GM19467 (cell line): ENCODE measurements at regions not wholly inside any gene's neighbourhood (a gene's known extent, or its start where the extent isn't known, plus 50 kb on each side); places are given as distances from the start of the nearest gene placed in this dataset.
A peak's percentile ranks its signal among the peaks of the same experiment; 100 is the strongest.

ENCODE experiments used
- ATAC-seq: cut with Tn5 transposase; IDR thresholded peaks from one replicate; pipeline ENCODE4 v1.9.1; 2021; ENCODE audit warnings: mild to moderate bottlenecking, moderate library complexity; ENCODE audit not compliant: unreplicated experiment

DNA sequence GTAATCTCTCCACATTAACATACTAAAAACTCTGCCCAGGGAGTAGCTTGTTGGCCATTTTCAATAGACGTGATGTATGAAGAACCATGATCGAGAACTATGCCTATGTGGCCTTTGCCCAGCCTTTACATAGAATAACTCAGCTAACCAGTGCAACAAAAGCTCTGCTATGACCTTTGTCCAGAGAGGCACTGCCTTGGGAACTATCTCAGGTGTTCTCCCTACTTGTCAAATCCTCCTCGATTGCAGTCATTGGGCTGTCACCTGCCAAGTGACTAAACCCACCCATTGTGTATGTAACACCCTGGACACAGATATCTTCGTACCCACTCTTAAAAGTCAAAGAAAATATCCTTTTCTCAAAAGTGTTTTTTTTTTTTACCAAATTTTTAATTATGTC lies 610.3 kb upstream of the GALNTL6 start:
- ATAC-seq = no peak

DNA sequence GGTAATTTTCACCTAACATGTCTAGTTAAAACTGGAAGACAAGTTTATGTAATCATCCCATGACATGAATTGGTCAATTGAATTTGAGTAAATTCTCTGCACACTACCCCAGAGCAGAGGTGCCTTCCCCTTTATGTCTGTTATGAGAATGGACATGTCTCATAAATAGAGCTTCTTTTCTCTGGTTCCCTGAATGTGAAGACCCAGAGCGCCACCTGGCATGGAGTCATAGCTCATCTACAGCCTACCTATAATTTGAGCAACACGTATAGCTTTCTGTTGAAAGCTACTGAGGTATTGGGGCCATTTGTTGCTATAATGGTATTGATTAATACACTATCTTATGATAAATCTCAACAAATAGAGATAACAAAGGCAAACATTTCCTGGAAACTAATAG lies 626.5 kb upstream of the GALNTL6 start:
- no peak for ATAC-seq

DNA sequence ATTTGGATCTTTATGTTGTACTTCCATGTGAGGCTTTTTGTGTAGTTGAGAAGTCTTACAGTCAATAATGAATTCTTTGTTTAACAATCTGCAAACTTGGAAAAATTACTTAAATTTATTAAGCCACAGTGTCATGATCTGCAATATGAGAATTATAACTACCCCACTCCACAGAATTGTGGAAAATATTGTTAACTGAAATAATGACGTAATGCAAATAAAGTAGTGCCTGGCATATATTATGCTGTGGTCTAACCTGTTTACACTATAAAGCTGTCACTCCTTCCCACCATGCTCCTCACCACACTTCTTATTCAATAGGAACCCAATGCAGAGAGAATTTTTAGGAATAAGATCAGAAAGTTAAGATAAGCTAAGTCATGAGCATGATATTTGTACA lies 632.1 kb upstream of the GALNTL6 start:
- ATAC-seq = no peak

DNA sequence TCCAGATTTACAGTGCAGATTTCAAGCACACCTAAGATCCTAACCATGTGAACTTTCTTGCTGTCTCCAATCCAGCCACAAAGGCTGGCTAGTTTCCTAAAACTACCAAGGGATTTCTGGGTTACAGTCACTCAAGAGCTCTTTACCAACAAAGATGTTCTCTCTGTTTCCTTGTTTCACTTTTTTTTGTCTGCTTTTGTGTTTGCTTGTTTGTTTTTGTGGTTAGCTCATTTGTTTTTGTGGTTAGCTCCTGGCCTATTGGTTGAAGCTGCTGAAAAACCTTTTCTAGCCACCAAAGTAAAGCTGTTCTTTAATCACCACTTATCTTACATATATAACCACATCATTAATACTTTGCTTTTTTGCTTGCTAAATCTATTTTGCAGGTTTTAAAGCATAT lies 642.5 kb upstream of the GALNTL6 start:
- no peak for ATAC-seq

DNA sequence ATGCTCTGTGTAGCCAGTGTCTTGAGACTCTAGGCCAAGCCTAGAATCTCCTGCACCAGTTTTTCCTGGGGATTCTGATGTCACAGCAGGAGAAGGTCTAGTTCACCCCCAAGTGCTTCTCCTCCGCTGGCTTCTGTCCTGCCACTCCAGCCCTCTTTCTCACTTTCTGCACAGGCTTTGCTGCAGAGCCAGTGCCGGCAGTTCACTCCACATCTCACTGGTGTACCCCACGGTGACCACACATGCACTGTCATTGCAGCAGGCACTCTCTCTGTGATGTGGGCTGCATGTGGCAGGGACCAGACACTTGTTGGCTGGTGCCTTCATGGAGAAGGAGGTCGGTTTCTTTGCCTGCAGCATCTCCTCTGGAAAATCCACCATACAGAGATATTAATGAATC lies 643.8 kb upstream of the GALNTL6 start:
- ATAC-seq = no peak

DNA sequence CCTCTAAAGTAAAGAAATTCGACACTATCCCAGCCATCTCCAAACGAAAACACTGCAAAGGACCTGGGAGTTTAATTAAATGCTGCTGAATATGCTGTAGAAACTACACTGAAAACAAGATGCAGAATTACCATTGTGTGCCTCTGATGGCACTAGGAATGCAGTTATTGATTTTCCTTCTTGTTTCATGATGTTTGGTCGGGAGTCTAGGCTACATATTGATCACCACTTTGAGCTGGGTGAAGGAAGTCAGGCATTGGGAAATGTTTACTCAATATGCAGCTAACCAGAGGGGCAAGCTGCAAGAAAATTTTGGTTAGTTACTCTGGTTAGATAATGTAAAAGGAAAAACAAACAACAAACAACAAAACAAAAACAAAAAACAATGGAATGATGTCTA lies 650.7 kb upstream of the GALNTL6 start:
- ATAC-seq = no peak

DNA sequence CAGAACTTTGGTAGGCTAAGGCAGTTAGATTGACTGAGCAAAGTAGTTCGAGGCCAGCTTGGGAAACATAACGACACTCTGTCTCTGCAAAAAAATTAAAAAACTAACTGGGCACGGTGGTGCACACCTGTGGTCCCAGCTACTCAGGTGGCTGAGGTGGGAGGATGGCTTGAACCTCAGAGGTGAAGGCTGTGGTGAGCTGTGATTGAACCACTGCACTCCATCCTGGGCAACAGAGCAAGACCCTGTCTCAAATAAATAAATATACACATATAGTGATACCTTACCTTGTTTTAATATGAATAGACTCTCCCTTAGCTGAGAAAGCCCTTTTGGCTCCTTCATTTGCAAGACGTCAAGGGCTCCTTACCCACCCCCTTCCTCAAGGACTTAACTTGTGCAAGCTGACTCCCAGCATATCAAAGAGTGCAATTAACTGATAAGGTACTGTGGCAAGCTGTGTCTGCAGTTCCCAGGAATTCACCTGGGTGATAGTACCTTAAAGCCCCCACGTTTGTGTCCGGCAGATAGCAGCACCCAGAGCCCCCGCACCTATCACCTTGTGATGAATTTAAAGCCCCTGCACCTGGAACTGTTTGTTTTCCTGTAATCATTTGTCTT lies 655.6 kb upstream of the GALNTL6 start:
- no peak for ATAC-seq

DNA sequence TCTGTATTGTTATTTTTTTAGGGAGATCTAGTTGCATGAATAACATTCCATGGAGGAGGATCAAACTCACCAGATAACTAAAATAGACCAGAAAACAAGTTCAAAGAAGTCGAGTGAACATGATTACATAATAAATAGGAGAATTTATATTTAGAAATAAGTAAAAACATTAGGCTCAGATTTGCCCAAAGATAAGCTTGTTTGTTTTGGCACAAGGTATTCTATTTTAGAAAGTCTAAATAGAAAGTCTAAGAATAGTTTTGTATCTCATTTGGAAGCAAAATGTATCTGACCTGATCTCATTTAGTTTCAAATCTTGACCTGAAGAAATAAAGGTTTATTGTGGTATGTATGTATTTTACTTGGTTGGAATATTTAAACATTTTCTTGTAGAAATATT lies 670.6 kb upstream of the GALNTL6 start:
- no peak for ATAC-seq

DNA sequence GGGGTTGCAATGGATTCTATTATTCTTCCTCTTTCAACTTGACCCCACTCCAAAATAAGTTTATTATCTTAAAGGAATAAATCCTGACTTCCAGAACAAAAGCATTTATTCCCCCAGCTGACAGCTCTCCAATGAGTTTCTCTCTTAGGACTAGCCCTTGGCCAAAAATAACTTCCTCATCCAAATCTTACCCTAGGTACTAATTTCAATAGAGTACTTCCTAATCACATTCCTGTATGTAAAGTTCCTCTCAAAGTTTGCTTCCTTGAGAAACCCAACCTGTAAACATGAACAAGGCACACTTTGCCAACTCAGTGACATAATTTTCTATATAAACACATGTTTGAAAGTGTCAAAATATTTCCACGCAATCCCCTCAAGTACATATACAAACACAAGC lies 671.2 kb upstream of the GALNTL6 start:
- no peak for ATAC-seq

DNA sequence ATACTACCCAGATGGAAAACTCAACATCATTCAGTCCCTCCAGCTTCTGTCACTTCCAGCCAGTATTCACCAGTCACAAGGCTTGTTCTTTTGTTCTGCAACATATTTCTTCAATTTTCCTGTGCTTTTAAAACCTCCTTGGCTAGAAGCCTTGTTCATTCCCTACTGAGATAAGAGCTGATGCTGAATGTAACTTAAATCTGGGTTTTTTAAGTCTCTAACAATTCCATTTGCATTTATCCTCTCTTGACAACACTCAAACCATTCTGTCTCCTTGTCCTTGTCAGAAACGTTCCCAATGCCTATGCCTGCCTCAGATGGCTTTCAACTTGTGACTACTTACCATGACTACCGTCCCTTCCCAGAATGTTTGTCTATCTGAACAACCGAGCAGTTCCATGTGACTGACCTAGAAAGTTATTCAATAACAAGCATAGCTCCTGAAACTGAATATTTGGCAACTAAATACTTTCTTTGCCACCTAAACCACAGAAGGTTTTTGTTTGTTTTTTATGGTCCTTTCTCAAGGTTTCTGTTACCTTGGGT lies 682.9 kb upstream of the GALNTL6 start:
- peak; percentile 59 for ATAC-seq

DNA sequence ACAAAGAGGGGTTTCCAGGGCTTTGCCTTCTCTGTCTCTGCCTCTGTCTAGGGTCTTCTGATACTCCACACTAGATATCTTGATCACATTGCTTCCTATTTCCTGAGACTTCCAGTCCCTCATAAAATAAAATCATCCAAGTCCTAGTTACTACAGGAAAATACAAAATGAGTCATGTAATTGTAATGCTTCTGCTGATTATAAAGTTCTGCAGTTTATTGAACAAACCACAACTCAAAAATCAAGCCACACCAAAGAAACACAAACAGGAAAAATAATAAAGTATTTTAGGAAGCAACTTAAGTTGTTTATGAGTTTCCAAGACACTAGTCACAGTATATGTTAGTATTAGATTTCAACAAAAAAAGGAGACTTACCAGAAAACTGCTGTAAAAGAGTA lies 695.1 kb upstream of the GALNTL6 start:
- ATAC-seq = no peak

DNA sequence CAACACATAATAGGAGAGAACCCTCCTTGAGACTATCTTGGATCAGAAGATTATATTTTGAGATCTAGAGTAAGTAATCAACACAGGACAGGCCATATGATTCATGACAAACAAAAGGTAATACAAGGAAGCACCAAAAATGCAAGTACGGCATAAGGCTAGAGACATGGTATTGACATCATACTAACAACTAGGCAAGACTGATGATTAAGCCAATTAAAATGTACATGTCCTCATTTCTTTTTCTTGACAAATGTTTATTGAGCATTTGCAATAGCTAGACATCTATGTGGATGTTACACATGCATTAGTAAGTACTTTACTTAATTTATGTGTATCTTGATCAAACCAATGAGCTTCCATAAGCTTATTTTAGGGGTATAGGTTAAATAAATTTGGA lies 695.7 kb upstream of the GALNTL6 start:
- ATAC-seq = no peak

DNA sequence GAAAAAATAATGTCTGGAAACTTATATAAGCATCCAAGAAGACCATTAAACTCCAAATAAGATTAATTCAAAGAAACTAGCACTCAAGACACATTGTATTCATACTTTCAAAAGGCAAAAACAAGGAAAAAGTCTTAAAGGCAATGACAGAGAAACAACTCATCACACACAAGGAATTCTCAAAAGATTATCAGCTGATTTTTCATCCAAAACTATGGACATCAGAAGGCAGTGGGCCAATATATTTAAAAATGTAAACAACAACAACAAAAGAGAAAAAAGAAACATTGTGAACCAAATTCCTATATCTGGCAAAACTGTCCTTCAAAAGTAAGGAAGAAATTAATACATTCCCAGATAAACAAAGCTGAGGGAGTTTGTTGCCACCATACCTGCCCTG lies 711.4 kb upstream of the GALNTL6 start:
- ATAC-seq = no peak

DNA sequence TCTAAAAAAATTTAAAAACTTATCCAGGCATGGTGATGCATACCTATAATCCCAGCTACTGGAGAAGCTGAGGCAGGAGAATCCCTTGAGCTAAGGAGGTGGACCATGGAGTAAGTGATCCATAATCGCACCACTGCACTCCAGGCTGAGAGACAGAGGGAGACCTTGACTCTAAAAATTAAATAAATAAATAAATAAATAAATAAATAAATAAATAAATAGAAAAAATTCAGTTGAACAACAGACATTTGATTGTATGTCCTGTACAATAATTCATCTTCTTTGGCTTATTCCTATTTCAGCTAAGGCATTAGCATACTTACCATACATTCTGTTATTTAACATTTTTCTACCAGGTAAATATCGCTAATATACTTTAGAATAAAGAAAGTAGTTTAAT lies 726.1 kb upstream of the GALNTL6 start:
- no peak for ATAC-seq

DNA sequence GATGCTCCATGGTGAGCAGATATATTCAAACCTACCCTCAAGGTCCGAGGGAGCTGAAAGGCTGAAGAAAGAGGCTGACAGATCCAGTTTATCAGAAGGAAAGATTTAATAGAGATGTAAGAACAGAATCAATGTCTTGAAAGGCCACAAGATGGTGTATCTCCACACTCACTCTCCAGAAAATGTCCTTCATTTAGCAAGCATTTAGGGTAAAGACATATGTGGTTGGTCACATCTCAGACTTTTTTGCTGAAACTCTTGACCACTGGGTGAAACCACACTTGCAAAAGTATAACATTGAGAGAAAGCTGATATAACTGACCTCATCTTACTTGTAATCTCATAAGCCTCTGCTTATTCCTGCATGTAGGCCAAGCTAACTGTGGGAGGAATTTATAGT lies 745.8 kb upstream of the GALNTL6 start:
- ATAC-seq = no peak

DNA sequence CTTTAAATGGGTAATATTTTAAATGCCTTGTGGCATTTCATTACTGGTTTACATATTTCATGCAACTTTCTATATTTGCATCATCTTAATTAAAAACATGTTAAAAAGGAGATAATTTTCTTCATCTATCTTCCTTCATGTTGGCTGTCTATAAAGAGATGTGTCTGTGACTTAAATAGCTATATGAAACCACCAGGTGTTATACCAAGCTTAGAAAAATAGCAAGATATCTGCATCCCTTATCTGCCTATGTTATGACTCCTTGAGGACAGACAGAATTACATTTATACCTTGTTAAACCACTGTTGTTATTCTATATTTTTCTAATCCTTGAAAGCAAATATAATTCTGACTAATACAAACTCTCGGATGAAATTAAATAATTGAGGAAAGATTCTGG lies 763.8 kb upstream of the GALNTL6 start:
- ATAC-seq = no peak

DNA sequence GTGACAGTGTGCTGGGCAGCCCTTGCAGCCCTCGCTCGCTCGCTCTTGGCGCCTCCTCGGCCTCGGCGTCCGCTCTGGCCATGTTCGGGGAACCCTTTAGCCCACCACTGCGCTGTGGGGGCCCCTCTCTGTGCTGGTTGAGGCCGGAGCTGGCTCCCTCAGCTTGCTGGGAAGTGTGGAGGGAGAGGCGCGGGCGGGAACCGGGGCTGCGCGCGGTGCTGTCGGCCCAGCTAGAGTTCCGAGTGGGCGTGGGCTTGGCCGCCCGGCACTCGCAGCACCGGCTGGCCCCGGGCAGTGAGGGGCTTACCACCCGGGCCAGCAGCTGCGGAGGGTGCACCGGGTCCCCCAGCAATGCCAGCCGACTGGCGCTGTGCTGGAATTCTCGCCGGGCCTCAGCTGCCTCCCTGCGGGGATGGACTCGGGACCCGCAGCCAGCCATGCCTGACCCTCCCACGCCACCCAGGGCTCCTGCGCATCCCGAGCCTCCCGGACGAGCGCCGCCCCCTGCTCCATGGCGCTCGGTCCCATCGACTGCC lies 770.1 kb upstream of the GALNTL6 start:
- ATAC-seq = no peak

DNA sequence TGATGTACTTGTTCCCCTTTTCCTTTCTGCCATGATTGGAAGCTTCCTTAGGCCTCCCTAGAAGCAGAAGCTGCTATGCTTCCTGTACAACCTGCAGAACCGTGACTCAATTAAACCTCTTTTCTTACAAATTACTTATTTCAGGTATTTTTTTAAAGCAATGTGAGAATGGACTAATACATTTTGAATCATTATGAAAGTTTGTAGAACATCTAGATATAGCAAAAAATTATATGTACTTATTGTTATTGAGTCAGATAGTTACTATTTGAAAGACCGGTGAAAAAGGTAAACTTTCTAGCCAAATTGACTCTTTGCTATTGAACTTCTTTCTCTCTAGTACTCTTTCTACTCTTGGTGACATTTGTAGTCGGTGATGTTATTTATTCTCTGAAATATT lies 777.3 kb upstream of the GALNTL6 start:
- ATAC-seq = no peak

DNA sequence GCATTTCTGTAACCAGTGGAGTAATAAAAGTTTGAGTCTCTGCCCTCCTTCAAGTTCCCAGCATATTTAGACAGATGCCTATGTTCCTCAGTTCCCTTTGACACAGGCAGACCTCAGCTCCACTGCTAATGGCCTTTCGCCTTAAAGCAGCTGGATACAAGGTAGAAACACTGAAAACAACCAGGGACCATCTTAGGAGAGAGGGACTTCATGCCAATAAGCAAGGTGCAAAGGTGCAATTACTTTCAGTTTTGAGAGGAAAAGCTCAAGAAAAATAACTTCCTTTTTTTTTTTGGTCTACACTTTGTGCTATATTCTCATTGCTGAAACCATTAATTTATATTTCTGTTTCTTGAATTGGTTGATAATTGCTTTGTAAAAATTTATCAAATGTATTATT lies 781.9 kb upstream of the GALNTL6 start:
- ATAC-seq = no peak

DNA sequence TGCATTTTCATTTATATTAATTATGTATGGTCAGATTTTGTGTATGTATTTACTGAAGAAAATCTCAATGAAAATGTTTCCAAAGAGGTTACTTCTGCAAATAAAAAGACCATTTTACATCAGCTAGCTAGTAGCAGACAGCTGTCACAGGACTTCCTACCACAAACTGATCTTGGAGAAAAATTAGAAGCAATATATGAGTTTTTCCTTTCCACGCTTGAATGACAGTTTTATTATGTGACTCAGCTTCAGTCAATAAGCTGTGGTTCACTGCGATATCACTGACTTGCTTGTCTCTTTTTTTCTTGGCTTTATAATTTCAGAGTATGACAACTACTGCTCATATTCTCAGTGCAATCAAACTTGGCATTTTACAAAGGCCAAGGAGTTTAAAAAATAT lies 787.4 kb upstream of the GALNTL6 start:
- ATAC-seq = no peak

DNA sequence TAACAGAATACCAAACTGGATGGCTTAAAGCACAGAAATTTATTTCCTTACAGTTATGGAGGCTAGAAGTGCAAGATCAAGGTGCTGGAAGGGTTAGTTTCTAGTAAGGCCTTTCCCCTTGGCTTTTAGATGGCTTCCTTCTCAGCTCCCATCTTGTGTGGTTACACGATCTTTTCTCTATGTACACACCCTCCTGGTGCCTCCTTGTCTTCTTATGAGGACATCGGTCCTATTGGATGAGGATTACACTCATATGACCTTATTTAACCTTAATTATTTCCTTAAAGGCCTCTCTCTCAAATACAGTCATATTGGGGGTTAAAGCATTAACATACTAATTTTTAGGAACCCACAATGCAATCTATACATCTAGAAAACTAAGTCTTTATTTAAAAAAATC lies 787.9 kb upstream of the GALNTL6 start:
- ATAC-seq = no peak

DNA sequence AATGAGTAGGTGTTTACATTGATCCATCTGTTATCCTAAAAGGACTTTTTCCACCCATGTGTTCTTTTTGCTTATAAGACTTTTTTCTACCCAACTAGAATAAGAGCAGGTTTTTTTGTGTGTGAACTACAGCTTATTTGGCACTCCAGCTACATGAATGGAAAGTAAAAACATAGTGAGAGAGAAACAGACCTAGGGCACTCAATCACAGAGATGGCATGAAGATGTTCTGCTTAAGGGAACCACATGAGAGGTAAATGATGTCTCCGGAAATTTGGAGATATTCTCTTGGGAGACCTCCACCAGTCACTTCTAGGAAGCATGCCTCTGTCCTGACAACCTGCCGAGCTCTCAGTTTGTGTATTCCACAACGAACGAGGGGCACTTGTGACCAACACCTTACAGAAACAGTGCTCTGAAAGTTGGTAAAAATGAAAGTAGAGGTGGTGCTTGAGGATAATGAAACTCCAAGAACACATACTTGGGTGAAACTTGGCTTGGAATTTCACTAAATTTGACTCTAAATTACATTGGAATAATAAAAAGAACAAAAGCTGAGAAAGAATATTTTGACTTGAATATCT lies 788.4 kb upstream of the GALNTL6 start:
- ATAC-seq = no peak

DNA sequence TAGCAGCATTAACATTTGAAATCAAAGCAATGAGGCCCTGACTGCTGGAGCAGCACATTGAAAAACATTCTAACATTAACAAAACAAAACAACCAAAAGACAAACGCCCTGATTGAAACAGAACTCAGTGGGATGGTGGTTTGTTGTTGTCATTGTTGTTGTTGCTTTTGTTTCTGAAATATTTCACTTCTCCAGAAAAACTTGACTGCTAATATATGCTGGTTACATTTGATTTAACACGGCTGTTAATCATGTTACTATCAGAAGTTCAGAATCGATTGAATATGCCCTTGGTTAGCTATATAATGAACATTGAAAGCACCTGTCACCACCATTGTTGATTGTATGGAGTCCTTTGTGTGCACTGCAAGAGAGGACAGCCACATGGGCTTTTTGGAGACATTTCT lies 790.4 kb upstream of the GALNTL6 start:
- ATAC-seq = no peak
